ENCODE measurements at regions not wholly inside any gene's neighbourhood (a gene's known extent, or its start where the extent isn't known, plus 50 kb on each side); places are given as distances from the start of the nearest gene placed in this dataset.

DNA sequence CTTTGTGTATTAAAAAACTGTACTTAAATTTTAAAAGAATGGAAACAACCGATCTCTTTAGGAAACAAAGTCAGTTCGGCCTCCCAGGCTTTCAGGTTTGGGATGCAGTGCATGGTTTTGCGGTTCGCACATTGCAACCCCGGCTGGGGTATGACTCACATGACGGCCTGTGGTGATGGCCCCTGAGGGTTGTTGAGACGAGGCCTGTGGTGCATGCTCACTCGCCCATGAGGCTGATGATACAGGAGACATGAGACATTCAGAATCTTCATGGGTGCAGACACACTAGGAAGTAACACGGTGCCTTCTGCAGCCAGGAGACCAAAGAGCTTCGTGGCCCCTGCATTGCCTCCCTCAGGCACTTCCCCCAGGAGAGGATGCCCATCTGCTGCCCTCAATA lies 724.6 kb upstream of the SALL3 start:
- H3F3A ChIP-seq (ENCODE audit: control insufficient read depth, insufficient read depth), result no peaks in the 10 kb centered on the region
- TF ChIP-seq EZH2phosphoT487 (IDR thresholded peaks at IDR 0.05; ENCODE audit: borderline replicate concordance, low read length), result no peak
- TF ChIP-seq, protein P1, sequence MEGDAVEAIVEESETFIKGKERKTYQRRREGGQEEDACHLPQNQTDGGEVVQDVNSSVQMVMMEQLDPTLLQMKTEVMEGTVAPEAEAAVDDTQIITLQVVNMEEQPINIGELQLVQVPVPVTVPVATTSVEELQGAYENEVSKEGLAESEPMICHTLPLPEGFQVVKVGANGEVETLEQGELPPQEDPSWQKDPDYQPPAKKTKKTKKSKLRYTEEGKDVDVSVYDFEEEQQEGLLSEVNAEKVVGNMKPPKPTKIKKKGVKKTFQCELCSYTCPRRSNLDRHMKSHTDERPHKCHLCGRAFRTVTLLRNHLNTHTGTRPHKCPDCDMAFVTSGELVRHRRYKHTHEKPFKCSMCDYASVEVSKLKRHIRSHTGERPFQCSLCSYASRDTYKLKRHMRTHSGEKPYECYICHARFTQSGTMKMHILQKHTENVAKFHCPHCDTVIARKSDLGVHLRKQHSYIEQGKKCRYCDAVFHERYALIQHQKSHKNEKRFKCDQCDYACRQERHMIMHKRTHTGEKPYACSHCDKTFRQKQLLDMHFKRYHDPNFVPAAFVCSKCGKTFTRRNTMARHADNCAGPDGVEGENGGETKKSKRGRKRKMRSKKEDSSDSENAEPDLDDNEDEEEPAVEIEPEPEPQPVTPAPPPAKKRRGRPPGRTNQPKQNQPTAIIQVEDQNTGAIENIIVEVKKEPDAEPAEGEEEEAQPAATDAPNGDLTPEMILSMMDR (IDR thresholded peaks at IDR 0.05; ENCODE audit: low read depth, low read length, poor library complexity, severe bottlenecking), result no peak
- H3K36me3 ChIP-seq (ENCODE audit: control insufficient read depth, low read length), result no peaks in the 10 kb centered on the region
- no peaks in the 10 kb centered on the region for H4K20me1 ChIP-seq (ENCODE audit: control insufficient read depth, insufficient read depth, low read depth, low read length)
- H3K9me2 ChIP-seq (replicated peaks; ENCODE audit: control insufficient read depth, low read length), result no peaks in the 10 kb centered on the region
- no peaks in the 10 kb centered on the region for H3K9me3 ChIP-seq (ENCODE audit: control insufficient read depth, insufficient read depth, low read length)
- H3K27me3 ChIP-seq (ENCODE audit: control insufficient read depth, low read length), result no peaks in the 10 kb centered on the region
- H3K4me2 ChIP-seq (ENCODE audit: low read length), result no peak overlapping the region
- H3K79me2 ChIP-seq (ENCODE audit: control insufficient read depth, low read length), result no peaks in the 10 kb centered on the region
- H3K4me1 ChIP-seq (ENCODE audit: control insufficient read depth, low read length), result no peaks in the 10 kb centered on the region
- H3K27ac ChIP-seq (ENCODE audit: low read depth, low read length), result no peak overlapping the region
- H3K4me3 ChIP-seq (ENCODE audit: low read length), result no peak overlapping the region

GRCh38 chr18:78268226-78268988 lies 711.2 kb upstream of the SALL3 start:
- Histone ChIP-seq H3K4me2 (ENCODE audit: low read length) (no peak overlapping the region), H3K4me1 (ENCODE audit: control insufficient read depth, low read length) (no peaks in the 10 kb centered on the region), H3K27me3 (ENCODE audit: control insufficient read depth, low read length) (no peaks in the 10 kb centered on the region), H3K9me3 (ENCODE audit: control insufficient read depth, insufficient read depth, low read length) (no peaks in the 10 kb centered on the region), H3K79me2 (ENCODE audit: control insufficient read depth, low read length) (no peaks in the 10 kb centered on the region), H3F3A (ENCODE audit: control insufficient read depth, insufficient read depth) (no peaks in the 10 kb centered on the region), H3K9me2 (replicated peaks; ENCODE audit: control insufficient read depth, low read length) (no peaks in the 10 kb centered on the region), H3K4me3 (ENCODE audit: low read length) (no peak overlapping the region), H4K20me1 (ENCODE audit: control insufficient read depth, insufficient read depth, low read depth, low read length) (no peaks in the 10 kb centered on the region), H3K27ac (ENCODE audit: low read depth, low read length) (no peak overlapping the region), H3K36me3 (ENCODE audit: control insufficient read depth, low read length) (no peaks in the 10 kb centered on the region)
- no peak for TF ChIP-seq EZH2phosphoT487 (IDR thresholded peaks at IDR 0.05; ENCODE audit: borderline replicate concordance, low read length)
- TF ChIP-seq, protein P1 (IDR thresholded peaks at IDR 0.05; ENCODE audit: low read depth, low read length, poor library complexity, severe bottlenecking), result no peak

DNA sequence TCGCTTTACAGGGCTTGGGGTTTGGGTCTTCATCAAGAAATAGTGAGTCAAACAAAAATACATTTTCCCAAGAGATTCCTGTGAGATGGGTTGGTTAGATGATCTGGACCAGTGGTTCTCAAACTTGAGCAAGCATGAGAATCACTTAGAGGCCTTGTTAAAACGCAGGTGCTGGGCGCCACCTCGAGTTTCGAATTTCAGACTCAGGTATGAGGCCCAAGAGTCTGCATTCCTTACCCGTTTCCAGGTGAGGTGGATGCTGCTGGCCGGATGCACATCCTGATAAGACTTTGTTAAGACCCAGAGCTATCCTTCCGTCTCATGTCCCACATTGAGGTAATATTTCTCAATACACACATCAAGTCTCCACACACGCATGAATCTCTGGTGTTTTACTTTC lies 707.8 kb upstream of the SALL3 start:
- Histone ChIP-seq H3K36me3 (ENCODE audit: control insufficient read depth, low read length) (no peaks in the 10 kb centered on the region), H3K4me3 (ENCODE audit: low read length) (no peak overlapping the region), H3K27ac (ENCODE audit: low read depth, low read length) (no peak overlapping the region), H4K20me1 (ENCODE audit: control insufficient read depth, insufficient read depth, low read depth, low read length) (no peaks in the 10 kb centered on the region), H3K9me2 (replicated peaks; ENCODE audit: control insufficient read depth, low read length) (no peaks in the 10 kb centered on the region), H3F3A (ENCODE audit: control insufficient read depth, insufficient read depth) (no peaks in the 10 kb centered on the region), H3K4me1 (ENCODE audit: control insufficient read depth, low read length) (no peaks in the 10 kb centered on the region), H3K27me3 (ENCODE audit: control insufficient read depth, low read length) (no peaks in the 10 kb centered on the region), H3K4me2 (ENCODE audit: low read length) (no peak overlapping the region), H3K79me2 (ENCODE audit: control insufficient read depth, low read length) (no peaks in the 10 kb centered on the region), H3K9me3 (ENCODE audit: control insufficient read depth, insufficient read depth, low read length) (no peaks in the 10 kb centered on the region)
- TF ChIP-seq, protein P1 (IDR thresholded peaks at IDR 0.05; ENCODE audit: low read depth, low read length, poor library complexity, severe bottlenecking), result no peak
- TF ChIP-seq EZH2phosphoT487 (IDR thresholded peaks at IDR 0.05; ENCODE audit: borderline replicate concordance, low read length), result no peak
